ENCODE measurements at regions not wholly inside any gene's neighbourhood (a gene's known extent, or its start where the extent isn't known, plus 50 kb on each side); places are given as distances from the start of the nearest gene placed in this dataset.

- no peak for TF ChIP-seq EZH2 (IDR thresholded peaks at IDR 0.05; ENCODE audit: low read length)
- no peak for TF ChIP-seq CTCF (optimal IDR thresholded peaks at IDR 0.05 in 1 of 3, IDR thresholded peaks at IDR 0.05 in 1 of 3, conservative IDR thresholded peaks at IDR 0.05 in 1 of 3; ENCODE audit: extremely low read depth in 1 of 3, insufficient read depth in 2 of 3, low read length in 3 of 3)
- no peak overlapping the region for H3K9ac ChIP-seq (ENCODE audit: control insufficient read depth, extremely low read depth, insufficient read depth, low read length)
- H3K9me3 ChIP-seq (ENCODE audit: control insufficient read depth, low read depth, low read length) = no peaks in the 10 kb centered on the region
- DNase-seq (ENCODE audit: low read depth, low spot score) = no peak
- dilution Hi-C loops (cut with MboI; ENCODE audit: extremely low pct_ligation_motif_present, low sequenced_read_pairs) = no loop called here
- no peaks in the 10 kb centered on the region for H4K20me1 ChIP-seq (ENCODE audit: control insufficient read depth, extremely low read depth, insufficient read depth, low read length)
- no peaks in the 10 kb centered on the region for H3K79me2 ChIP-seq (ENCODE audit: control insufficient read depth, insufficient read depth, low read length)
- H3K4me2 ChIP-seq (ENCODE audit: control insufficient read depth, extremely low read depth, insufficient read depth, low read depth, low read length) = no peak overlapping the region
- no peaks in the 10 kb centered on the region for H3K36me3 ChIP-seq (ENCODE audit: control insufficient read depth in 2 of 2, extremely low read depth in 1 of 2, insufficient read depth in 2 of 2, low read length in 2 of 2)
- H3K9me1 ChIP-seq (ENCODE audit: control insufficient read depth, extremely low read depth, insufficient read depth, low read length) = no peaks in the 10 kb centered on the region
- H2AFZ ChIP-seq (ENCODE audit: control insufficient read depth, low read length) = no peak overlapping the region
- H3K27me3 ChIP-seq (ENCODE audit: control insufficient read depth, extremely low read depth, insufficient read depth, low read length) = no peaks in the 10 kb centered on the region
- H3K4me1 ChIP-seq (ENCODE audit: control insufficient read depth, extremely low read depth, insufficient read depth, low read length) = no peaks in the 10 kb centered on the region
- no peak for FAIRE-seq
- H3K27ac ChIP-seq (ENCODE audit: control insufficient read depth, insufficient read depth, low read length) = no peak overlapping the region
- H3K4me3 ChIP-seq (ENCODE audit: control insufficient read depth in 2 of 3, extremely low read depth in 1 of 3, insufficient read depth in 2 of 3, low read depth in 1 of 3, low read length in 3 of 3) = no peak overlapping the region
Measured at GRCh38 chr5:114909424-114909823, 260.3 kb downstream of the TRIM36 start.

- H3K9ac ChIP-seq (ENCODE audit: control insufficient read depth, extremely low read depth, insufficient read depth, low read length) = no peak overlapping the region
- no peak for FAIRE-seq
- no peaks in the 10 kb centered on the region for H3K9me3 ChIP-seq (ENCODE audit: control insufficient read depth, low read depth, low read length)
Measured at GRCh38 chr5:114903767-114904166, 265.9 kb downstream of the TRIM36 start.

More at GRCh38 chr5:114903767-114904166, 265.9 kb downstream of the TRIM36 start:
- no peaks in the 10 kb centered on the region for H3K9me1 ChIP-seq (ENCODE audit: control insufficient read depth, extremely low read depth, insufficient read depth, low read length)
- H3K27ac ChIP-seq (ENCODE audit: control insufficient read depth, insufficient read depth, low read length) = no peak overlapping the region
- dilution Hi-C loops (cut with MboI; ENCODE audit: extremely low pct_ligation_motif_present, low sequenced_read_pairs) = no loop called here
- no peaks in the 10 kb centered on the region for H3K4me1 ChIP-seq (ENCODE audit: control insufficient read depth, extremely low read depth, insufficient read depth, low read length)
- H3K36me3 ChIP-seq (ENCODE audit: control insufficient read depth in 2 of 2, extremely low read depth in 1 of 2, insufficient read depth in 2 of 2, low read length in 2 of 2) = no peaks in the 10 kb centered on the region
- TF ChIP-seq EZH2 (IDR thresholded peaks at IDR 0.05; ENCODE audit: low read length) (no peak), CTCF (optimal IDR thresholded peaks at IDR 0.05 in 1 of 3, IDR thresholded peaks at IDR 0.05 in 1 of 3, conservative IDR thresholded peaks at IDR 0.05 in 1 of 3; ENCODE audit: extremely low read depth in 1 of 3, insufficient read depth in 2 of 3, low read length in 3 of 3) (no peak)
- DNase-seq (ENCODE audit: low read depth, low spot score) = no peak
- no peak overlapping the region for H2AFZ ChIP-seq (ENCODE audit: control insufficient read depth, low read length)
- H3K4me3 ChIP-seq (ENCODE audit: control insufficient read depth in 2 of 3, extremely low read depth in 1 of 3, insufficient read depth in 2 of 3, low read depth in 1 of 3, low read length in 3 of 3) = no peak overlapping the region
- no peaks in the 10 kb centered on the region for H3K79me2 ChIP-seq (ENCODE audit: control insufficient read depth, insufficient read depth, low read length)
- H3K27me3 ChIP-seq (ENCODE audit: control insufficient read depth, extremely low read depth, insufficient read depth, low read length) = no peaks in the 10 kb centered on the region
- no peak overlapping the region for H3K4me2 ChIP-seq (ENCODE audit: control insufficient read depth, extremely low read depth, insufficient read depth, low read depth, low read length)
- no peaks in the 10 kb centered on the region for H4K20me1 ChIP-seq (ENCODE audit: control insufficient read depth, extremely low read depth, insufficient read depth, low read length)
